Heart left ventricle (tissue), 16 donors: ENCODE measurements at regions not wholly inside any gene's neighbourhood (a gene's known extent, or its start where the extent isn't known, plus 50 kb on each side); places are given as distances from the start of the nearest gene placed in this dataset.

Experiments used
- ATAC-seq, 4 donors: fragments of 200-7000 bp; cut with Tn5 transposase; one replicate each; pipeline ENCODE4 v1.9.1; 2020 to 2022; ENCODE audit warnings: moderate library complexity in 4 of 4, mild to moderate bottlenecking in 3 of 4, moderate number of reproducible peaks in 1 of 4
- DNase-seq, 5 donors: peaks; one replicate each; pipeline ENCODE4 v3.0.0-alpha.2; 2020
- H3K27ac ChIP-seq, 12 donors: fragments of 200-600 bp; sonication (generic) in 4 of 12; one replicate each; pipeline versions ENCODE4 v1.5.0 to v1.8.0; 2016 to 2022; ENCODE audit warnings: mild to moderate bottlenecking in 2 of 12
- H3K27me3 ChIP-seq, 9 donors: fragments of 200-600 bp; sonication (generic) in 2 of 9; one replicate each; pipeline versions ENCODE4 v1.5.1 to v1.8.0; 2016 to 2022; ENCODE audit warnings: mild to moderate bottlenecking in 3 of 9
- H3K36me3 ChIP-seq, 9 donors: fragments of 200-600 bp; sonication (generic) in 2 of 9; one replicate each; pipeline versions ENCODE4 v1.5.0 to v1.8.0; 2018 to 2022; ENCODE audit warnings: mild to moderate bottlenecking in 2 of 9
- H3K4me1 ChIP-seq, 12 donors: fragments of 200-600 bp; sonication (generic) in 4 of 12; one replicate each; pipeline versions ENCODE4 v1.5.0 to v1.8.0; 2016 to 2022; ENCODE audit warnings: mild to moderate bottlenecking in 3 of 12
- H3K4me3 ChIP-seq, 12 donors: fragments of 200-600 bp; sonication (generic) in 4 of 12; one replicate each; pipeline versions ENCODE4 v1.5.0 to v1.8.0; 2017 to 2022; ENCODE audit warnings: mild to moderate bottlenecking in 9 of 12, moderate library complexity in 4 of 12
- H3K9me3 ChIP-seq, 12 donors: fragments of 200-600 bp; sonication (generic) in 4 of 12; one replicate each; pipeline versions ENCODE4 v1.5.0 to v1.8.0; 2016 to 2022; ENCODE audit warnings: mild to moderate bottlenecking in 1 of 12
- CTCF ChIP-seq, 12 donors: fragments of 200-600 bp; sonication (generic) in 4 of 12; IDR thresholded peaks; one replicate each; pipeline versions ENCODE4 v1.5.0 to v1.8.0; 2018 to 2022; ENCODE audit warnings: antibody characterized with exemption in 12 of 12, mild to moderate bottlenecking in 5 of 12
- POLR2A ChIP-seq, 2 donors: fragments of 450-650 bp; IDR thresholded peaks; one replicate each; pipeline ENCODE4 v1.6.1; 2017; ENCODE audit warnings: antibody characterized with exemption in 2 of 2, mild to moderate bottlenecking in 2 of 2, moderate library complexity in 2 of 2
- WGBS, 4 donors: extraction: QIAGEN DNeasy Blood & Tissue Kit in 2 of 4; methylation state at CpG; one replicate each; pipeline versions ENCODE4 v1.1.5 to v1.1.7; 2013 to 2018; 5-methylcytosine and 5-hydroxymethylcytosine counted together
- intact Hi-C, 10 donors: fragments of 100-400 bp; cut with DNase I; formaldehyde crosslinking; loops; one replicate each; pipeline versions ENCODE4 v1.11.1 to v1.14.2; 2022
- donor health status: ischemic (EF 13 %, LVEDD 7.1; RV severe dilation, severe dysfunction).
- donor health status: healthy with polysubstance abuse.
- donor health status: DM: no; HTN: yes; CAD: no.
- donor health status: DM: no; HTN: no; CAD: no.
- donor health status: ischemic (EF 25% LVEDD 6.9; RV normal size, moderate dysfunction).
- donor health status: ischemic (EF 25% LVEDD 5.7; RV mildly dilated, moderate dysfunction).
- donor health status: healthy.
- donor health status: DM: yes; HTN: yes; CAD: no.
- donor health status: ischemic (EF 35%, LVEDD 5.7; RV mildly dilated, moderate dysfunction).
- donor health status: nonischemic (EF 11% LVEDD 7.7; RV severe dilation, severe dysfunction).
- donor health status: DM: yes; HTN: yes; CAD: no.
- donor health status: PGD.
- donor health status: ischemic (EF 29% LVEDD 5.4; RV normal size, mild dysfunction).
- donor health status: nonischemic (EF 23%, LVEDD 6.1; RV moderate dilation, normal function).

GRCh38 chr9:79224672-79225433 is 346.9 kb upstream of the TLE4 start:
- peaks cover 0 to 7% (median 0%) of the 10 kb centered on the region in 12 donors for H3K9me3 ChIP-seq
- WGBS, 4 donors, result 60 to 68% (median 65%) methylated on average over 3 of the region's 3 CpGs
- ATAC-seq, result no peak
- no peaks in the 10 kb centered on the region for H3K4me1 ChIP-seq
- no peak for DNase-seq
- no peak overlapping the region for H3K27ac ChIP-seq
- intact Hi-C loops, result no loop called here
- no peaks in the 10 kb centered on the region for H3K36me3 ChIP-seq
- H3K27me3 ChIP-seq, result no peaks in the 10 kb centered on the region
- TF ChIP-seq CTCF (IDR thresholded peaks at IDR 0.05) (no peak), POLR2A (IDR thresholded peaks at IDR 0.05) (no peak)
- no peak overlapping the region for H3K4me3 ChIP-seq

- TF ChIP-seq POLR2A (IDR thresholded peaks at IDR 0.05) (no peak), CTCF (IDR thresholded peaks at IDR 0.05) (peak in 1 of 12 donors; percentile 14)
- H3K36me3 ChIP-seq, result no peaks in the 10 kb centered on the region
- H3K27ac ChIP-seq, result no peak overlapping the region
- H3K4me3 ChIP-seq, result no peak overlapping the region
- no peak for ATAC-seq
- intact Hi-C loops, result no loop called here
- no peak for DNase-seq
- H3K9me3 ChIP-seq, result peaks cover 0 to 12% (median 0%) of the 10 kb centered on the region in 12 donors
- no peaks in the 10 kb centered on the region for H3K4me1 ChIP-seq
- WGBS, 4 donors, result 80 to 89% (median 87%) methylated on average over 2 of the region's 2 CpGs
- no peaks in the 10 kb centered on the region for H3K27me3 ChIP-seq
Observed at GRCh38 chr9:79233542-79233941, 338.2 kb upstream of the TLE4 start.

GRCh38 chr9:79236466-79236865 is 335.3 kb upstream of the TLE4 start:
- H3K4me3 ChIP-seq, result no peak overlapping the region
- H3K27me3 ChIP-seq, result no peaks in the 10 kb centered on the region
- peaks cover 0 to 12% (median 0%) of the 10 kb centered on the region in 12 donors for H3K9me3 ChIP-seq
- H3K4me1 ChIP-seq, result no peaks in the 10 kb centered on the region
- intact Hi-C loops, result loop anchor here in 1 of 10 donors (5.0 kb wide), 1 partner anchor 61 kb away; no protein-coding TSS in a partner anchor
- 51 to 59% (median 53%) methylated on average over 2 of the region's 2 CpGs for WGBS, 4 donors
- no peak overlapping the region for H3K27ac ChIP-seq
- ATAC-seq (no peak), DNase-seq (no peak)
- TF ChIP-seq CTCF (IDR thresholded peaks at IDR 0.05) (no peak), POLR2A (IDR thresholded peaks at IDR 0.05) (no peak)
- H3K36me3 ChIP-seq, result no peaks in the 10 kb centered on the region

- no peak for ATAC-seq
- WGBS, 4 donors, result 69 to 75% (median 72%) methylated on average over 1 of the region's 1 CpG
Observed at GRCh38 chr9:79237861-79238260, 333.9 kb upstream of the TLE4 start.

More at GRCh38 chr9:79237861-79238260, 333.9 kb upstream of the TLE4 start:
- DNase-seq, result no peak
- H3K4me1 ChIP-seq, result no peaks in the 10 kb centered on the region
- no peaks in the 10 kb centered on the region for H3K9me3 ChIP-seq
- no peak overlapping the region for H3K4me3 ChIP-seq
- H3K36me3 ChIP-seq, result no peaks in the 10 kb centered on the region
- intact Hi-C loops, result loop anchor here in 1 of 10 donors (5.0 kb wide), 1 partner anchor 59 kb away; no protein-coding TSS in a partner anchor
- H3K27ac ChIP-seq, result no peak overlapping the region
- H3K27me3 ChIP-seq, result no peaks in the 10 kb centered on the region
- no peak for TF ChIP-seq POLR2A (IDR thresholded peaks at IDR 0.05)
- no peak for TF ChIP-seq CTCF (IDR thresholded peaks at IDR 0.05)
